CD4-positive, alpha-beta T cell treated with Interleukin-21 for 1 hour (primary cell): ENCODE measurements at regions not wholly inside any gene's neighbourhood (a gene's known extent, or its start where the extent isn't known, plus 50 kb on each side); places are given as distances from the start of the nearest gene placed in this dataset.
"Not testable (repeated sequence)": the region's sequence is repeated elsewhere in the genome, so short reads cannot be mapped to it uniquely, and the experiment has no call there.

ENCODE experiments used
- DNase-seq: peaks from one replicate; pipeline ENCODE4 v3.0.0-alpha.2; 2020

- DNase-seq, result no peak
Measured at GRCh38 chr15:59828861-59829260, 139.7 kb upstream of the BNIP2 start.

DNA sequence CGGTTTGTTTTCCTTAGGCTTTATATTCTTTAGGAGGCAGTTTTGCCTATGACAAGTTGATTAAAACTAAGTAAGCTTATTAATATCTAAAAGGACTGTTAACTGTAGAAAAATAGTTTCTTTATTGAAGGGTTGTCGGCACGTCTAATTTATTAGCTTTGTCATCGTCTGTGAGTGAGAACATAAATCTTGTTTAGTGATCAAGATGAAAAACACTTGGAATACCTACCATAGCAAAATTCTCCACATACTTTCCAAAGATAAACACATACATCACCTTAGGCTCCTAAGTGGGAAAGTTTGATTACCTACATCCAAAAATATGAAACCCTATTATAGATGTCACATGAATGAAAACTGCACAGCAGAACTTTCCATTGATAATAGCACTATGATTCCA, 139.1 kb upstream of the BNIP2 start:
- DNase-seq, result no peak

DNA sequence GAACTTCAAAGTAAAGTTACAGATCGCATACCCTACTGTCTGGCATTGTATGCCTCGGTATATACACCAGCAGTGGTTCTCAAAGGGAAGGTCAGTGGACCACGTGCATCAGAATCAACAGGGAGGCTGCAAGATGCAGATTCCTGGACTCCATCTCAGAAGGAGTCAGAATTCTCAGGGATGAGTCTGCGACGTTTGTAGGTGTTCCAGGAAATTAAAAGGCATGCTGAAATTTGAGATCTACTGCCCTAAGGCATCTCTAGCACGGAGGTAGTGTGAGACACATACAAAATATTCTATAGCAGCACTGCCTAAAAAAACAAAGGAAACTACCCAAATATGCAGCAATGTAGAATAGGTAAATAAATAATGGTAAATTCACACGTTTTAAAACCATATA, 136.8 kb upstream of the BNIP2 start:
- DNase-seq, result no peak

GRCh38 chr15:59821286-59821685, 132.2 kb upstream of the BNIP2 start:
- DNase-seq, result no peak

DNA sequence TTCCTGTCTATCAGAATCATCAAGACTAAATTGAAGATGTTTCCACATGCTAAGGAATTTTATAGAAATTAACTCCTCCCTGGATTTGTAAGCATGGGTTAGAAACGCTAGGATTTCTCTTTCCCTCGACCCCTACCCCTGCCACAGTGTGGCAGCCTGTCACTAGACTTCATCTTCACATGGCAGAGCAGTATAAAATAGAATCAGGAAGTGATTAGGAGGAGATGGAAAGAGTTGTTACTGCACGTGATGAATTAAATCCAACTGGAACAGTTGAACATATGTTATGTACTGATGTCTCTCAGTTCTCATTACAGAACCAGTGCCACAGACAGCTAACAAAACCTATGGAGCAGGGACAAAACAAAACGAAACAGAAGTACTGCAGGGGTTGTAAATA, 130.0 kb upstream of the BNIP2 start:
- DNase-seq, result no peak

GRCh38 chr15:59818336-59818735, 129.2 kb upstream of the BNIP2 start:
- no peak for DNase-seq

DNA sequence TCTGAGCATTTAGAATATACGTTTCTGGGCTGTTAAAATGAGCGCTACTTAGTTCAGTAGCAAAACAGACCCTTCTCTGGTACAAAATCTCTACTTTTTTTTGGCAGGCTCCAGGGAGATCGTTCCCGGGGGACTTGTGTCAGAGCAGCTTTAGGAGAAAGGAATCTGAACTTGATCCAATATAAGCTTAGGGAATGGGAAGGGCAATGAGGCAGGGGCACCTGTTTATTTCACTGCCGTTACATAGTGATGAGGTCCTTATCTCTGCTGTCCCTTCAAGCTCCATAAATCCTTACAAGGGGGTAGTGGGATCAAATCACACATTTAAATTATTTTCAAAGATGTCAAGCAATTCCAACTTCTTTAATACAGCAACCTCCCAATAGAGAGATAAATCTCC, 128.7 kb upstream of the BNIP2 start:
- no peak for DNase-seq

- DNase-seq, result no peak
Measured at GRCh38 chr15:59817053-59817452, 127.9 kb upstream of the BNIP2 start.

- DNase-seq, result peak; percentile 50
Measured at GRCh38 chr15:59814409-59814808, 125.3 kb upstream of the BNIP2 start.

DNA sequence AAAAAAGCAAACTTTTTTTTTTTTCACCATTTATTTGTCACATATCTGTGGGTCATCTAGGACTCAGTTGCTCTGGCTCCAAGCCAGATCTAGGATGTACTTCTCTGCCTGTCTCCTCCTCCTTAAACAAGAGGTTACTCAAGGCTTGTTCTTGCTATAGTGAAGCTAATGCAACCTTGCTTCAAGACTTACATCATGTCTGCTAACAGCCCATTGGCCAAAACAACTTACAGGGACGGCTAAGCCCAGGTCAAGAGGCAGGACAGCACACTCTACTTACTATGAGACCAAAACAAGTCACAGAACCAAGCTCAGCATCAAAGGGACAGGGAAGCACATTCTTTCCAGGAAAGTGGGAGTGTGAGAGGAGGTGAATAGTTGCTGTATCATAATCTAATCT, 123.8 kb upstream of the BNIP2 start:
- DNase-seq, result no peak

DNA sequence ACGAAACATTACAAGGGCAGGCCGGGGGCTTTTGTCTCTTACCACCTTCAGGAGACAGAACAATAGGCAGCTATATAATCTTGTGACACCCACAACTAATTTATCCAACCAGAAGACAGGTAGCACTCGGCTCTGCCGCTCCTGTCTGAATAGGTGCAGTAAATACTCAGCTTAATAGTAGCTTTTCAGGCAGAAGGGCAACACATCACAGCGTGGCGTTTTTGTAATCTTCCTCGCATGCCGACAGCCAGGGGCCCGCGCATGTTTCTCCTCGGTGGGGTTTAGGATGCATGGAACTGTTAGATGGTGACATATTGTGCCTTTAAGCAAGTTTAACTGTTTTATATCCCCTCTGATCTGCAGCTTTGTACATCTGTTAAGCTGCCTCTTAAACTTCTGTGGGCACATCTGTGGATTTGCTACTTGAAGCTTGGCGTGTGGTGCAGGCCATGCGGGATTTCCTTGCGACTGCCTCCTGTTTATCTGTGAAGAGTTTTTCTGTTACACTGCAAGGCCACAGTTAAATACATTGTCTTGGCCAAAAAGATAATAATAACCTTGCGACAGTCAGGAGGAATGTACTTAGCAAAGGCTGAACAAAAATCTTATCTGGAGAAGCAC, 123.2 kb upstream of the BNIP2 start:
- no peak for DNase-seq

DNA sequence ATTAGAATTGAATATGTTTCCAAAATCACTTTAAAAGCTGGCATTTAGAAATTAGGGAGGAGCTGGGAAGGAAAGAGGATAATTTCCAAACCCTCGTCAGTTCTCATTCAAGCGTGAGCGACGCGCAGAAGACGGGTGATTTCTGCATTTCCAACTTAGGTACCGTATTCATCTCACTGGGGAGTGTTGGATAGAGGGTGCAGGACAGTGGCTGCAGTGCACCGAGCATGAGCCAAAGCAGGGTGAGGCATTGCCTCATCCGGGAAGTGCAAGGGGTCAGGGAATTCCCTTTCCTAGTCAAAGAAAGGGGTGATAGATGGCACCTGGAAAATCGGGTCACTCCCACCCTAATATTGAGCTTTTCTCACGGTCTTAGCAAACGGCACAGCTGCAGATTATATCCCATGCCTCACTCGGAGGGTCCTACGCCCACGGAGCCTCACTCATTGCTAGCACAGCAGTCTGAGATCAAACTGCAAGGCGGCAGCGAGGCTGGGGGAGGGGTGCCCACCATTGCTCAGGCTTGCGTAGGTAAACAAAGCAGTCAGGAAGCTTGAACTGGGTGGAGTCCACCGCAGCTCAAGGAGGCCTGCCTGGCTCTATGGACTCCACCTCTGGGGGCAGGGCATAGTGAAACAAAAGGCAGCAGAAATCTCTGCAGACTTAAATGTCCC, 114.3 kb upstream of the BNIP2 start:
- peak; percentile 86 for DNase-seq

DNA sequence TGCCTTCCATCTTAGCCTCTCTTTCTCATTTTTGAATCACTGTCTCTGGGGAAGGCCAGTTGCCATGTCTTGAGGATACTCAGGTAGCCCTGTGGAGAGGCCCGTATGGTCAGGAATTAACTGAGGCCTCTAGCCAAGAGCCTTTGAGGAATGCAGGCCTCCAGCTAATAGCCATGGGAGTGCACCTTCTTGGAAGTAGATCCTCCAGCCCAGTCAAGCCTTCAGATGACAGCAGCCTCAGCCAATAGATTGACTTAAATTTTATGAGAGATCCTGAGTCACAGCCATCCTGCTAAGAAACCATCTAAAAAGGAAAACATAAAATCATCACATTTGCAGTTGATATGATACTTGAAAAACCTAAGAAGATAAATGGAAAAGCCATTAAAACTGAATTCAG, 112.5 kb upstream of the BNIP2 start:
- DNase-seq, result no peak

DNA sequence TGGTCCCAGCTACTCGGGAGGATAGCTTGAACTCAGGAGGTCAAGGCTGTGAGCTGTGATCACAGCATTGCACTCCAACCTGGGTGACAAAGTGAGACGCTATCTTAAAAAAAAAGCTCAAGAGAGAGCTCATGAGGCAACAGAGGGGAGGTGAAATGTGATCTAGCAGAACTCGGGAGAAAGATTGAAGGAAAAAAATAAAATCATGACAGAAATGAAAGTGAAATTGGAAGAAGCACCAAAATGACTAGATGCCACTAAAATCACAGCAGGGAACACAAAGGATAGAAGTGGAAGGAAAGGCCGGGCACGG, 109.4 kb upstream of the BNIP2 start:
- no peak for DNase-seq

DNA sequence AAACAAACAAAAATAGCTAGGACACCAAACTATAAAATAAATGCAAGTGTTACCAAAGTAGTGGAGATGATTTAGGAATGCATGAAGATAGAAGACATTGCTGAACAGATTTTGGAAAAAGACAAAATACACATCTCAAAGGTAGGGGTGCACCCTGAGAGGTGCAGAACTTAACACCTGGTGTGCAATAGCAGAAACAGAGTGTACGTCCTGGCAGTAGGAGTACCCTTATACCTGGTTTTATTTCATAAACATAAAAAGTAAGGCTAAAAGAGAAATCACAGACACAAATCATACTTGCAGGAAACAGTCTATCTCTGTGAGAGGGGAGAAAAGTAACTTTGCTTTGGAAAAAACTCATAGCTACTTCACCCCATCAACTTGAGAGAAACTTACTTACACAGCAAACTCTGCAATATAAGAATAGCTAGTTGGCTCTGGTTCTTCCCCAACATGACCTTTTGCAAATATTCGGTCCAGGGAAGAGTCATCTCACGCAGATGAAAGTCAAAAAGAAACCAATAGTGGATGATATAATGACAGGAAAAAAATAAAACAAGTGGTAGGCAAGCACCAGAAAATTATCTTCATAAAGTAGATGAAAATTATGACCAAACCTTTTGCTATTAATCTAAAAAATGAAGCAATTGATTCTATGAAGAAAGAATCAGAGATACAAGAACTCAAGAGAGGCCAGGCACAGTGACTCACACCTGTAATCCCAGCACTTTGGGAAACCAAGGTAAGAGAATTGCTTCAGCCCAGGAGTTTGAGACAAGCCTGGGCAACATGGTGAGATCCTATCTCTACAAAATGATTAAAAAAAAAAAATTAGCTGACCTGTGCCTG, 108.9 kb upstream of the BNIP2 start:
- DNase-seq, result no peak

DNA sequence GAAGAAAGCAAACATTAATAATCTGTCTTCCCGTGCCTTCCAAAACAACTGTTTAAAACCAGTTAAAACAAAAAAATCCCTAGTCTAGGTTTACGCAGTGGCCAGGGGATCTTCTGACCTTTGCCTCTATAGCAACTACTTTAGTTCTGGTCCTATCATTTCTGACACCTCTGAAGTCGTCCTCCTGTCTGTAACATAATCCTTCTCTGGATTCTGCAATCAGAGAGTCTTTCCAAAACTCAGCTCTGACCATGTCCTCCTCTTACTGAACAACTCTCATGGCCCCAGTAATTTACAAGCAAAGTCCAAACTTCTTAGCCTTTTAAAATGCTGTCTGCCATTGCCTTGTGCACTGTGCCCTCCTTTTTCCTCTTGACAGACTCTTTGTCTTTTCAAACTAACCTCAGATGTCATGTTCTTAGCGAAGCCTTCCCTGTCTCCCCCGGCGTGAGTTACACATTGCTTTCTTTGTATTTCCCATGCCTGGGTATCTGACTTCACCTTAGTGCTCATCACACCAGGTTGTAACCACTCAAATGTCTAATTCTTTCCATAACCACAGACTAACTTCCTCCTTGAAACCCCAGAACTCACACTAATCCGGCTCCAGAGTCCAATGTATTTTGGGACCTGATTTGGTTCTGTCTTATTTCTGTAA, 105.2 kb upstream of the BNIP2 start:
- DNase-seq, result no peak

GRCh38 chr15:59792359-59792758, 103.2 kb upstream of the BNIP2 start:
- peak; percentile 34 for DNase-seq

GRCh38 chr15:59791755-59792154, 102.6 kb upstream of the BNIP2 start:
- no peak for DNase-seq

GRCh38 chr15:59791079-59791478, 102.0 kb upstream of the BNIP2 start:
- DNase-seq, result no peak

DNA sequence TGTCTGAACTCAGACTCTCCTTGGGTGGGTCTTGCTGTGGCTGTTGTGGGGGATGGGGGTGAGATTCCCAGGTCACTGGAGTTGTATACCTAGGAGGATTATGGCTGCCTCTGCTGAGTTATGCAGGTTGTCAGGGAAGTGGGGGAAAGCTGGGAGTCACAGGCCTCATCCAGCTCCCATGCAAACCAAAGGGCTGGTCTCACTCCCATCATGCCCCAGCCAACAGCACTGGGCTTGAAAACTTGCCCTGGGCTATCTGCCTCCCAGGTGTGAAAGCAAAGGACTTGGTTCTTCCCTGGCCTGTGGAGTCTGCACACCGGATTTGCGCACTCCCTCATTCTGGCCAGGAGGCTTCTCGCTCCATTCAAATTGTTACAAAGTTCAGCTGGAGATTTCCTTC, 97.3 kb upstream of the BNIP2 start:
- not testable (repeated sequence) for DNase-seq

DNA sequence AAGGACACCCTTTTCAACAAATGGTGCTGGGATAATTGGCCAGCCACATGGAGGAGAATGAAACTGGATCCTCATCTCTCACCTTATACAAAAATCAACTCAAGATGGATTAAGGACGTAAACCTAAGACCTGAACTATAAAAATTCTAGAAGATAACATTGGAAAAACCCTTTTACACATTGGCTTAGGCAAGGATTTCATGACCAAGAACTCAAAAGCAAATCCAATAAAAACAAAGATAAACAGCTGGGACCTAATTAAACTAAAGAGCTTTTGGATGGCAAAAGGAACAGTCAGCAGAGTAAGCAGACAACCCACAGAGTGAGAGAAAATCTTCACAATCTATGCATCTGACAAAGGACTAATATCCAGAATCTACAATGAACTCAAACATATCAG, 96.9 kb upstream of the BNIP2 start:
- DNase-seq, result not testable (repeated sequence)

DNA sequence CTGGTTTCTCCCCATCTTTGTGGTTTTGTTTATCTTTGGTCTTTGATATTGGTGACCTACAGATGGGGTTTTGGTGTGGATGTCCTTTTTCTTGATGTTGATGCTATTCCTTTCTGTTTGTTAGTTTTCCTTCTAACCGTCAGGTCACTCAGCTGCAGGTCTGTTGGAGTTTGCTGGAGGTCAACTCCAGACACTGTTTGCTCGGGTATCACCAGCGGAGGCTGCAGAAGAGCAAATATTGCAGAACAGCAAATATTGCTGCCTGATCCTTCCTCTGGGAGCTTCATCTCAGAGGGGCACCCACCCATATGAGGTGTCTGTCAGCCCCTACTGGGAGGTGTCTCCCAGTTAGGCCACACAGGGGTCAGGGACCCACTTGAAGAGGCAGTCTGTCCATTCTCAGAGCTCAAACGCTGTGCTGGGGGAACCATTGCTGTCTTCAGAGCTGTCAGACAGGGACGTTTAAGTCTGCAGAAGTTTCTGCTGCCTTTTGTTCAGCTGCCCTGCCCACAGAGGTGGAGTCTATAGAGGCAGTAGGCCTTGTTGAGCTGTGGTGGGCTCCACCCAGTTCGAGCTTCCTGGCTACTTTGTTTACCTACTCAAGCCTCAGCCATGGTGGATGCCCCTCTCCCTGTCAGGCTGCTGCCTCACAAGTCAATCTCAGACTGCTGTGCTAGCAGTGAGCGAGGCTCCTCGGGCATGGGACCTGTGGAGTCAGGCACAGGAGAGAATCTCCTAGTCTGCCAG, 94.8 kb upstream of the BNIP2 start:
- not testable (repeated sequence) for DNase-seq

DNA sequence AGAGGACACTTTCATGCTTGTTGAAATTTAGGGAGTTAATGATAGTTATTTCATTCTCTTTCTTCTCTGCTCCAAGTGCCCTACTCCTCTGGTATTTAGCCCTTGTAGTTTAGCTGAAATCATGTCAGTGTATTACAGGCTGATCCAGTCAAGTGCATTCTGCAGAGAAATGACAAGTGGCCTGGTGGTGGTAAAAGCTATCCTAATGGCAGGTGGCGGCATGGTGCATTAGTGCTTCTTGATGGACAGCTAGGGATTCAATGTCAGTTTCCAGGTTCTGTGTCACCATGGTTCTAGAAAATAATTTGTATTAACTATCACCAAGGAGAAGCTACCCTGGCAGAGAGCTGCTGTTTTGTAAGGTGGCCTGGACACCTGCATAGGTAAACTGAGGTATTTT, 90.0 kb upstream of the BNIP2 start:
- no peak for DNase-seq
